Stimulated activated CD8-positive, alpha-beta memory T cell treated with anti-CD3 and anti-CD28 coated beads, Interleukin-4, amount 100 ng/mL, for 1 hour (primary cell): ENCODE measurements at regions not wholly inside any gene's neighbourhood (a gene's known extent, or its start where the extent isn't known, plus 50 kb on each side); places are given as distances from the start of the nearest gene placed in this dataset.

Experiments used
- DNase-seq, 2 donors: peaks; one replicate each; pipeline ENCODE4 v3.0.0-alpha.2; 2020; ENCODE audit warnings: low read depth in 2 of 2, low spot score in 1 of 2

DNA sequence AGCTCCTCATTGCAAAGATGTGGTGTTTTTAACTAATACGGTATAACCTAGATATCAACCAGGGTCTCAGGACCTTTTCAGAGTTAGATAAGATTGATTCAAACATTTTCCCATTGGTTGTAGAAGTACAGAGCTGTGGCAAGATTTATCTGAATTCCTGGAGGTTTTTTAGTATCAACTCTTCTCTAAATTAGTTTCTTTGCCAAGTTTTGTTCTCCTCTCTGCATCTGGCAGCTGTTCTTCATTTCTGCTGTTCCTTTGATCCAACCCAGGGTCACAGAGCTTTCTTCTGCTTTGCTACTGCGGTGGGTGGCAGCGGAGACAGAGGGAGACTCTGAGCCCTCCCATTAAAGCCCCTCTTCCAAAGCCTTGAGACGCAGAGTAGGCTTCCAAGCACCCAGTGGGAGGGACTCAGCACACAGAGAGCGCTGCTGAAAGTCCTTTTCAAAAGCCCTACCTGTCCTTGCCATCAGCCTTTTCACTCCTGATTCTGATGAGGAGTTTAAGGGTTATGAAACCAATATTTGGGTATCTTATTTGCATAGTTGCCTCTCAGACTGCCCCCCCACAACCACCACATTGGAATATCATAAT lies 146.3 kb upstream of the EEPD1 start:
- no peak for DNase-seq

DNA sequence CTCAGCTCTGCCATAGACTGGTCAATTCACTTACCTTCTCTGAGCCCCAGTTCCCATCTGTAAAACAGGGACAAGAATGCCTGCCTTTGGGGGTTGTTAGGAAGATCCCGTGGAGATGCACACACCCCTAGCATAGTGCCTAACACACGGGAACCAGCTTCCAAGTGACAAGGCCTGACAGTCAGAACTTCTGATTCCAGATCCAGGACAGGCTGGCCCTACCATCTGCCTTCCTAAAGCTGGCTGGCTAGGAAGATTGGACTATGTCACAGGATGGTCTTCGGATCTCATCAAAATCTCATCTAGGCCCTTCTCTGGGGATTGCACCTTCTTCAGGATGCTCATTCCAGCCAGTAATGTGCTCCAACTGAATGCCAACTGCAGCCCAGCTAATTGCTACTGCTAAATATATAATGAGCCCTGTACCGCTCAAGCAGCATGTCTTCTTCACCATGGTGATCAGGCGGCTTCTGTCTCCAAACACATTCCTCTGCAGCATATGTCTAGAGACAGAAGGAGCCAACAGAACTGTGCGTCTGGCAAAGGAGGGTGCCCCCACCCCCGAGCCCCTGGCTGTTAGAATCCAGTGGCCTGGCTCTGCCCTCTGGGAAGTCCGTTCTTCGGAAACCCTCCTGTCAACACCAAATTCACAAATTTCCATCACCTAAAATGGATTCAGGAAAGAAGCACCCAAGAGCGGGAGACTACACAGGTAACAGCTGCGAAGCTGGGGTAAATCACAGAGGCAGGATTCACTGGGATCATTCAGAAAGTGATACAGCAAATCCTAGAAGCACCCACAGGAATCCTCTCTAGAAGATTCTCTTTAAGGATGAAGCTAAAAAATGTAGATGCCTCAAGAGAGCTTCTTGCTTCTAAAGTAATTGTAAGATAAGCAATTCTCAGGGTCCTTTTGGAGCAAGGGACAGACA lies 142.1 kb upstream of the EEPD1 start:
- no peak for DNase-seq

DNA sequence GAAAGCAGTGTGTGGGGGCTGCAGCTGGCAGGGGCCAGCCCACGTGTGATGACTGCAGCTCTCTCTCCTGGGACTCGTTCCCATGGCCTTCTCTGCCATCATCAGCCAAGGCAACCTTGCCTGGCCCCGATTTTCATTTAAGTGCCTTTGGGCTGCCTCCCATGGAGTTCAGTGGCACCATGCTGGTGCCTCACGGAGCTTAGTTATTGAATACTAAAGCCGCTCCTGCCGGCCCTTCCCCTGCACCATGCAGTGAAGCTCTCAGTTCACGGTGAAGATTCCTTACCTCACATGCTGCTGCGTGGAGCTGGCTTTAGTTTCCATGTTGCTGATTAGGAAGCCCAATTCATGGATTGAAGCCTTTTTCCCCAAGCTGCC lies 141.5 kb upstream of the EEPD1 start:
- no peak for DNase-seq

DNA sequence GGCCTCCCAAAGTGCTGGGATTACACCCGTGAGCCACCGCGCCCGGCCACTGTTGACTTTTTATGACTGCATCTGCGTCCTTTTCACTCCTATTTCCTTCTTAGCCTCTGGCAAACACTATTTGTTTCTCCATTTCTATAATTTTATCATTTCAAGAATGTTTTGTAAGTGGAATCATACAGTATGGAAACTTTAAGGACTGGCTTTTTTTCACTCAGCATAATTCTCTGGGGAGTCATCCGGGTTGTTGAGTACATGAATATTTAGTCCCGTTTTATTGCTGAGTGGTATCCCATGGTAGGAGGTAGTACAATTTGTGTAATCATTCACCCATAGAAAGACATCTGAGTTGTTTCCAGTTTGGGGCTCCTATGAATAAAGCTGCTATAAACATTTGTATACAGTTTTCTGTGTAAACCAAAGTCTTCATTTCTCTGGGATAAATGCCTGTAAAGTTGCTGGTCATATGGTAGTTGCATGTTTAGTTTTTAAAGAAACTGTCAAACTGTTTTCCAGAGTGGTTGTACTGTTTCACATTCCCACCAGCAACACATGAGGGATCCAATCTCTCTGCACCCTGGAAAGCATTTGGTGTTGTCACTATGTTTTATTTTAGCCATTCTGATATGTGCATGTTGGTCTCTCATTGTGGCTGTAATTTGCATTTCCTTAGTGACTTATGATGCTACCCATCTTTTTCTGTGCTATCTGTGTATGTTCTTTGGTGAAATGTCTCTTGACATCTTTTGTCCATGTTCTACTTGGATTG lies 139.6 kb upstream of the EEPD1 start:
- DNase-seq: no peak

DNA sequence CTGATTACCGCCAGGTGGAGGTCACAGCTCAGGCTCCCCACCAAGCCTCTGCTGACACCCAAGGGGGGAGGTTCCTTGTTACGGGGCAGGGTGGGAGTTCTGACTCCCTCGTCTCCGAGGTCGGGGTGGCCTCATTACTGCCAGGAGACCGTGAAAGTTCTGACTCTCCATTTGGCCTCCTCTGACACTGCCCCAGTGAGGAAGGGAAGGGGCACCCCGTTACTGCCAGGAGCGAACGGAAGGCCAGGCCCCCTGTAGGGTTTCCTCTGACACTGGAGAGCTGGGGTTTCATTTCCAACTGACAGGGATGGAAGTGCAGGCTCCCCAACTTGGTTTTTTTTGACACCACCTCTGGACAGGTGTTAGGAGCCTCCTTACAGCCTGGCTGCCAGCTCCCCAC lies 138.1 kb upstream of the EEPD1 start:
- no peak for DNase-seq

DNA sequence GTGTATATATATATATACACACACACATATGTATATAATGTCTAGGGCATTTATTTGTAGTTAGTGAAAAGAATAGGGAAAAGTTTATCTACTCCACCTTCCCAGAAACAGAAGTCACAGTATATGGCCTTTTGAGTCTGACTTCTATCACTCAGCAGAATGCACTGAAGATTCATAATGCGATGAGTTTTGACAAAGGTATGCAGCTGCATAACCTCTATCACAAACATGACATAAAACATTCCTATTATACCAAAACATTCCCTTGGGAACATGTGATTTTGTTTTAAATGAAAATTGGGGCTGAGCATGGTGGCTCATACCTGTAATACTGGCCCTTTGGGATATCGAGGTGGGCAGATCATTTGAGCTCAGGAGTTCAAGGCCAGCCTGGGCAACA lies 137.3 kb upstream of the EEPD1 start:
- DNase-seq: no peak

DNA sequence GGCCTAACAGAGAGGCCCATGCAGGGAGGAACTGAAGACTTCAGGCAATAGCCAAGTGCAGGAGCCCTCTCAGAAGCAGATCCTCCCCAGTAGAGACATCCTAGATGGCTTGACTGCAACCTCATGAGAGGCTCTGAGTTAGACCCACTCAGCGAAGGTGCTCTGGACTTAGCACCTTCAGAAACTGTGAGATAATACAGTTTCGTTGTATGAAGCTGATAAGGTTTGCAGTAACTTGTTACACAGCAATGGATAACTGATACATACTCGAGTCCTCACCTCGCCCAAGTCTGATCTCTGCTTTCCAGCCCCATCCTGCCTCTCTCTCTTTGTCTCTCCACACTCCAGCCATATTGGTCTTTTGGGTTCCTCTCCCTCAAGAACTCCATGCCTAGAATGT lies 136.4 kb upstream of the EEPD1 start:
- DNase-seq: no peak

DNA sequence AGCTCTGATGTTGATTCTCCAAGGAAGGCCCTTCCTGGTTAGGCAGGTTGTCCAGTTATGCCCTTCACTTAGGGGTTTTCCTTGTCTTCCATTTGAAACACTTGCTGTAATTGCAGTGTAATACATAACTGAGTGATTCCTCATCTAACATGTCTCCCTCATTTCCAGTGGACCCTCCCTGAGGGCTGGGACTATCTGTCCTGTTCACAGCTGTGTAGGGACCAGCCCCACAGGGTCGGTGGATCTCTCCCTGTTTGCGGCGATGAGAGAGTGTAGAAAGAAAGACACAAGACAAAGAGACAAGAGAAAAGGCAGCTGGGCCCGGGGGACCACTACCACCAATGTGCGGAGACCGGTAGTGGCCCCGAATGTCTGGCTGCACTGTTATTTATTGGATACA lies 135.9 kb upstream of the EEPD1 start:
- DNase-seq: no peak

DNA sequence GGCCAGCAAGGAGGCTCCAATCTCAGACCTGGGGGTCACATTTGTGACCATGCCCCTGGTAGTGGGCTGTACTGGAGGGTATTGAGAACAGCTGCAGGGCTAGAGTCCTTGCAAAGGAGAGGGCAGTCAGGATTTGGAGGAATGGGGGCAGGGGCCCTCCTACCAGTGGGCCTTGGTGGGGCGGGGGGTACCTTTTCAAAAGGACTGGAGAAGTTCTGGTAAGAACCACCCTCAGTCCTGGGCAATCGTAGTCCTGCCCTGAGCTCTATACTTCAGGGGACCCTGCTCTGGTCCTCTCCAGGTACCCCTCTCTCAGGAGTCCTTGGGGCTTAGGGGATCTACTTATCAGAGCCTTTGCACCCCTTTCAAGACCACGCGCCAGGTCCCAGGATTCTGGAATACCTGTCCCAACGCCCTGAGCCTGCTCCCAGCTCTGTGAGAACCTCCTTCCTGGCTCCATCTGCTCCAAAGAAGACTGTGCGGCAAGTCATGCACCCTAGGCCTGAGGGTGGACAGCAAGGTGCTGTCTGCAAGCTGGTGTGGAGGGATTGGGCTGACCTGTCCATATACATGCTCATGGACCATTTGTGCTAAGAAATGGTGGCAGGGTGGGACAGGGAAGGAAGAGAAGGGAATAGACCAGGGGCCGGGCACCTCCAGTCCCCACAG lies 134.1 kb upstream of the EEPD1 start:
- DNase-seq: no peak

DNA sequence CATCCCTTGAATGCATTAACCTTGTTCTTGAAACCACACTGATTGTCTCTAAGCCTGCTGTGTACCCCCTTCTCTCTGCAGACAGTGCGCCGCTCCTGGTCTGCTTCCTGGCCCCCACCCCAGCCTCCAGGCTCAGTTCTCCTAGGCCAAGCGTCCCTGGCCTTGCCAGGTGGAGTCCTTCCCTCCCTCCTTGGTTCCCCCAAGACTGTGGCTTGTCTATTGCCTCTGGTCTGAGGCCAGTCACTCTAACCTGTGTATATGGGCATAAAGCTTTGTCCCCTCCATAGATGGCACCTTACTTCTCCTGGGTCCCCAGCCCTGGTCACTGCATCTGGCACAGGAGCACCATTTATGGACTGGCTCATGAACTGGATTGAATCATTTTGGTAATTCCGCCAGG lies 133.5 kb upstream of the EEPD1 start:
- DNase-seq: no peak

DNA sequence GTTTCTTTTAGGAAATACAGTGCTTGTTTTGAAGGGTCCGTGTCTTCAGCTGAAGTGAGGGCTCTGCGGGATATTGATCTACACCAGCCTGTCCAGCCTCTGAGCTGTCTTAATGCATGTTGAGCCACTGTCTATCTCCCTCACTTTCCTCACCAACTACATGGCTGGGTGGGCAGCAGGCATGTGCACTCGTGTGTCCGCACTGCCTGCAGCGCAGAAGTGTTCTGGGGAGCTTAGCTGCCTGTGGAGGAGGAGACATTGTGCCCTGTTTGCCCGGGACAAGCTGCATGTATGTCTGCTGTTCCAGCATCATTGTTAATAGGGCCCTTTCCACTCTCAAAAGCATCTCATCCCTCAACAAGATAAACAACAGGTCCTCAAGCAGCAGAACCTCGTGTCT lies 133.1 kb upstream of the EEPD1 start:
- DNase-seq: no peak

DNA sequence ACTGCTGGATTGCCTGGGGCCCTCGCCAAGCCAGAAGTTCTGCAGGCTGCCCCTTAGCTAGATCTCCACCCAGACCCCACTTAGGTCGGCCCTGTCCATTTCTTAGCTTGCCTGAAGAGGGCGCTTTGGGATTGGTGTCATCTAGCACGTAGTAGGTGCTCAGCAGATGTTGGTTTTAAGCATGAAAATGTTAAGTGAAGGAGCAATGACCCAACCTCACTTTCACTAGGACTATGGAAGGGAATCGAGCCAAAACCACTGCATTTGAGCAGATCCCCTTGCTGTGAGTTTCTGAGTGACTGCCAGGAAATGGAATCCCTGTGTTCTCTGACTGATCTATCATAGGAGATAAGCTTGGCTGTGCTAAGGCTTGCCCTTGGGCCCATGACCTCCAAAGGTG lies 131.7 kb upstream of the EEPD1 start:
- DNase-seq: no peak

DNA sequence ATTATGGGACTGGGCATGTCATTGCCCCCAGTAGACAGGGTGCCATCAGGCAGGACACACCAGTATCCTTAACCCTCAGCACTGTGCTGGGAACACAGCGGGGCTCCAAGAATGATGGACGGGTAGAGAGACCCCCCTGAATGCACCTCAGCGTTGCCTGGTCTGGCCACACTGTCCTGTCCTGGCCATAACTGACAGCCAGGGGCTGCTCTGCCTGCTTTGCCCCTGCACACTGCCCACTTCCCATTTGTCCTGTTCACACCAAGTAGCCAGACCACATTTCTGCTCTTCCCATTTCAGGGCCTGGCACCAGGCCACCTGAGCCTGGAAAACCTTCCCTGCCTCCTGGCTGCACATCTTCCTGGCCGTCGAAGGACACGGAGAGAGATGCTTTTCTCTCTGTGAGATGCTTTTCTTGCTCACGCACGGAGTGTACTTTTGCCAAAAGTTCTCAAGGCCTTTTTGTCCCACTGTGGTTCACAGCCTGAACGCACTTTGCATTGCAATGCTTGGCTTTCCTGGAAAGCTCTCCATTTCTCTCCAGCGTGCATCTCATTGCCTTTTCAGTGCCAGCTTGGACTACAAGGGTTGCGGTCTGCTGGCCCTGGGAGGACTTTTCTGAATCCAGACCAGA lies 131.0 kb upstream of the EEPD1 start:
- DNase-seq: no peak

DNA sequence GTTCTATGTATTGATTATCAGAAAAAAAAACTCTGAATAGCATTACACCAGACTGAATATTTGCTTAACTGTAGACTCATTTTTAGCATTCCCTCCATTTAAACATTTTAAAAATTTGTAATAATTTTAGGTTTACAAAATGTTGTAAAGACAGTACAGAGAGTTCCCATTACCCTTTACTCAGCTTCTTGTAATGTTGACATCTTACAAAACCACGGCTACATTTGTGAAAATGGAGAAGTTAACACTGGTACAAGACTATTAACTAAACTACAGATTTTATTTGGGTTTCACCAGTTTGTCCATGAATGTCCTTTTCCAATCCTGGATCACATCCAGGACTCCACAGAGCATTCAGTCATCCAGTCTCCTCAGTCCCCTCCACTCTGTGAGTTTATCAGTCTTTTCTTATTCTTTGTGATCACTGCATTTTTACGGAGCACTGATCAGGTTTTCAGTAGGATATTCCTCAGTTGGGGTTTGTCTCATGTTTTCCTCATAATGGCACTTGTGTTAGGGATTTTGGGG lies 130.0 kb upstream of the EEPD1 start:
- DNase-seq: no peak

DNA sequence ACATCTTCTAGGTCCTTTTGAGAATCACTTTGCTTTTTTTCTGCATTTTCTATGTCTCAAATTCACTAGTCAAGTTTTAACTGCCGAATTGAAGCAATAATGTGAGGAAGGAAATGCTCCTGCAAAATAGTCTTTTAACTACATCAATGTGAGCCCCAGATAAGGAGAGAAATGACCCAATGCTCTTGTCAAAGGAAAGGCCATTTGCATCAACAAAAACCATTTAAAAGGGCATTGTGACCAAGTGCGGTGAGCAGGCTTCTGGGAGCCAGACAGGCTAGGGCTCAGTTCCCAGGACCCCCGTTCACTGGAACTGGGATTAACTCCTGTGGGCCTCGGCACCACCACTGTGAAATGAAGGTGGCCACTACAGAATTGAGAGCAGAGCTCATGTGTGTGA lies 127.9 kb upstream of the EEPD1 start:
- no peak for DNase-seq

DNA sequence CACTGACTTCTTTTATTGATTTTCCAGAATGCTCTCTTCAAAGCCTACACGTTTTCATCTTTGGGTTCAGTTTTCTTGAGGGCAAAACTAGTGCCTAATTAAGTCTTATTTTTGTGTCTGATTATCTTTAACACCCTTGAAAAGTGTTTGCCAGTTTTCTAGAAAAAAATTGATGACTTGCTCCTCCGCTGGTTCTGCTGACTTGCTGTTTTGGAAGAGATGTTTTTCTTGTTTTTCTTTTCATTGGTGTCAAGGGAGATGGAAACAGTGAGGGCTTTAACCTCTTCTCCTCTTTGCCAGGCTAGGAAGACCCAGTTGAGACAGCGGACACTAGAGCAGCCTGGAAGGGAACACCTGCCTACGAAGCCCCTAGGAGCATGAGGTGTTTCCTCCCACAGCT lies 123.7 kb upstream of the EEPD1 start:
- no peak for DNase-seq

DNA sequence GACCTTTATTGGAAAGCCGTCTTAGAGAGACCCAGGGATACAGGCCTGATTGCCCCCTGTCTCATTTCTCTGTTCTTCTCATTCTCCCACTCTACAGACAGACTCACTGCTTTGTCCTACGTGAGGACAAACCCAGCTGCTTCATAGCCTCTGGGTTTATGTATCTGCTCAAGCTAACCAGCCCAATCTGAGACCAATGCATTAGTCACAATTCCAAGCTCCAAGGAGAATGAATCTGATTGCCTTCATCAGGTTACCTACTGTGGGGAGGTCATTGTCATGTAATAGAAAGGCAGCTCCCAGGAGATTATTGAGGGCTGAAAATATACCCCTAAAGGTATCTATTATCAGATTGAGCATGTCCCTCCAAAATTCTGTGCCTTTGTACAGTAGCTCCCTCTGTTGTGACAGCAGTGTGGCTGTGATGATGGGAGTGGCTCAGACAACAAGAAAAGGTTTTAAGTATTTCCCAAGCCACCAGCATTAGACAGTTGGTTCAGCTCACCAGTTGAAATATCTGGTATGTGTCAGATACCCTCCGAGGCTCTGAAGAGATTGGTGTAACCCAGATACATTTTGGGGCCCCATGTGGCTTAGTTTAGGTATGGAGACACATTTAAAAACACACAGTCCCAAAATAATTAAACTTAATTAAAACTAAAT lies 123.1 kb upstream of the EEPD1 start:
- no peak for DNase-seq

DNA sequence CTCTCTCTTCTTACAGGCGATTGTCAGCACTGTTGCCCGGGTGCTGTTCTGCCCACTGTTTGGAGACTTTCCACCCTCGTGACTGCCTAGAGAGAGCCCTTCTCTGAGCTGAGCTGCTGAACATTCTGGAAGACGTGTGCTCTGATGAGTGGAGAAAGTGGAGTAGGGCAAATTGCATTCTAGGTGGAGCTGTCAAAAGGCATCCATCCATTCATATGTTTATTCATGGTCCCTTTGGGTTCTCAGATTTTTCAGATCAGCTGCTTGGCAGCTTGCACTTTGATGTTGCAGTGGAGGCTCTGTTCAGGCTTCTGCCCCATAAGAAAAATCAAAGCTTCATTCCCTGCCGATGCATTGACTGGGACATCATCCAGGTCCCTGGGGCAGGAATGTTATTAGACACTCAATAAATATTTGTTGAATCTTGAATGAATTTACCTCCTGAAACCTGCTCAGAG lies 120.7 kb upstream of the EEPD1 start:
- DNase-seq: no peak

DNA sequence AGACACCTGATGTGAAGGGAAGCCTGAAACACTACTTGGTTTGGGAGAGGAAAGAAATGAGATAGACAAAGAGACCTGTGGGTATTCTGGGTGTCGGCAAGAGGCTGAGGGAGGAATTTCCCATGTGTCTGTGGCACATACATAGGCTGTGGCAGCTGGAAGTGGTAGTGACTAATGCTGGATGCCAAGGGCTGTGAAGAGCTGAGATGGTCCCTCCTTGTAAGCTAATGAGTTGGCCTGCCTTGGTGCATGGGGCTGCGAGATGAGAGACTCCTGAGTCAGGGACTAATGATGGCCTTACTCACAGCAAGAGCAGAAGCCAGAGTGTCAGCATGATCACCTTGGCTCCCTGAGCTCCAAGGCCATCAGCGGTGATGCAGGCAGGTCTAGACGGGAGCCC lies 119.0 kb upstream of the EEPD1 start:
- DNase-seq: no peak

DNA sequence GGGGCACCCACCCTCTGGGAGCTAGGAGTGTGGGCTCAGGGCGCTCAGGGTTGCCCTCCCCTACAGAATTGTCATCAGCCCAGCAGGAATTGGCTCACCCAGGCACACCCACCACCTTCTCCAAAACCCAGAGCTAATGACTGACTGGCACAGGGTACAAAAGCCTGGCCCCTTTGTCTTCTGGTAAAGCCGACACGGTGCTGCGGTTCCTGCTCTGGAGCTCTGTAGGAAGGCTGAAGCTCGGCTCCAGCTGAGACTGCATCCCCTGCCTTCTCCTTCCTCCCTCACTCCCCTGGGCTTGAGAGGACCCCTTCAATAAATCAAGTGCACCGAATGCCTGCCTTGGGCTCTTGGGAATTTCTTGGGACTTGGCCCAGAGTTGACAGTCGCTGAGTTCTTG lies 117.9 kb upstream of the EEPD1 start:
- DNase-seq: no peak
